GM12892 (cell line): ENCODE measurements at regions not wholly inside any gene's neighbourhood (a gene's known extent, or its start where the extent isn't known, plus 50 kb on each side); places are given as distances from the start of the nearest gene placed in this dataset.

Experiments used
- POLR2A ChIP-seq: IDR thresholded peaks from 2 replicates; pipeline ENCODE4 v1.6.1; 2011; ENCODE audit warnings: low read depth, low read length, control low read depth
- POLR2AphosphoS5 ChIP-seq: IDR thresholded peaks from 2 replicates; pipeline ENCODE4 v1.6.1; 2011; ENCODE audit warnings: low read depth, low read length, control low read depth
- TAF1 ChIP-seq: IDR thresholded peaks from 2 replicates; pipeline ENCODE4 v1.6.1; 2011; ENCODE audit warnings: low read depth, mild to moderate bottlenecking, control low read depth, low read length, borderline replicate concordance

GRCh38 chr3:43233062-43233461 lies 53.3 kb upstream of the SNRK start:
- TF ChIP-seq POLR2A: no peak
- TF ChIP-seq POLR2AphosphoS5: no peak
- no peak for TF ChIP-seq TAF1
